Ovary (tissue), 7 donors: ENCODE measurements at regions not wholly inside any gene's neighbourhood (a gene's known extent, or its start where the extent isn't known, plus 50 kb on each side); places are given as distances from the start of the nearest gene placed in this dataset.

Source experiments
- DNase-seq, 5 donors: peaks; one replicate each; pipeline ENCODE4 v3.0.0-alpha.2; 2019 to 2020
- H3K27ac ChIP-seq, 2 donors: fragments of 200-600 bp; one replicate each; pipeline versions ENCODE4 v1.5.1 to v1.8.0; 2019 to 2022
- H3K27me3 ChIP-seq: fragments of 200-600 bp; one replicate; pipeline ENCODE4 v1.8.0; 2022
- H3K36me3 ChIP-seq: fragments of 200-600 bp; sonication (generic); one replicate; pipeline ENCODE4 v1.5.1; 2019
- H3K4me1 ChIP-seq: one replicate; pipeline ENCODE4 v1.8.1; 2013; ENCODE audit warnings: mild to moderate bottlenecking, moderate library complexity; ENCODE audit not compliant: insufficient read depth
- H3K4me3 ChIP-seq: fragments of 200-600 bp; sonication (generic); one replicate; pipeline ENCODE4 v1.5.1; 2017
- H3K9me3 ChIP-seq, 2 donors: fragments of 200-600 bp in 1 of 2; sonication (generic) in 1 of 2; one replicate each; pipeline versions ENCODE4 v1.5.1 to v1.8.1; 2013 to 2019; ENCODE audit warnings: mild to moderate bottlenecking in 1 of 2, moderate library complexity in 1 of 2
- CTCF ChIP-seq, 3 donors: fragments of 450-650 bp in 2 of 3; fragments of 200-600 bp in 1 of 3; IDR thresholded peaks; one replicate each; pipeline versions ENCODE4 v1.5.1 to v1.8.0; 2016 to 2022; ENCODE audit warnings: antibody characterized with exemption in 3 of 3, mild to moderate bottlenecking in 1 of 3
- EP300 ChIP-seq: sonication (generic); formaldehyde crosslinking; IDR thresholded peaks from one replicate; pipeline ENCODE4 v1.6.1; 2017; ENCODE audit warnings: antibody characterized with exemption
- POLR2A ChIP-seq: fragments of 450-650 bp; IDR thresholded peaks from one replicate; pipeline ENCODE4 v1.6.1; 2017; ENCODE audit warnings: antibody characterized with exemption, mild to moderate bottlenecking, moderate library complexity
- WGBS, 3 donors: extraction: QIAGEN DNeasy Blood & Tissue Kit in 1 of 3; methylation state at CpG; one replicate each; pipeline versions ENCODE4 v1.1.5 to v1.1.7; 2013 to 2017; 5-methylcytosine and 5-hydroxymethylcytosine counted together
- intact Hi-C, 4 donors: fragments of 100-400 bp; cut with DNase I; formaldehyde crosslinking; loops; one replicate each; pipeline versions ENCODE4 v1.11.0 to v1.15.1; 2022 to 2023
- donor health status: DM: no; HTN: no; CAD: no; lungs with moderate emphysema.
- donor health status: DM: no; HTN: no; CAD: no.
- donor health status: Bipolar disorder and iron deficiency.
- donor health status: DM: no; HTN: no; CAD: no.
- donor health status: DM: yes; HTN: yes; CAD: no.

- intact Hi-C loops: no loop called here
- TF ChIP-seq CTCF (IDR thresholded peaks at IDR 0.05) (no peak), POLR2A (no peak), EP300 (no peak)
- Histone ChIP-seq H3K36me3 (no peaks in the 10 kb centered on the region), H3K27ac (no peak overlapping the region), H3K9me3 (no peaks in the 10 kb centered on the region), H3K4me3 (no peak overlapping the region), H3K4me1 (no peaks in the 10 kb centered on the region), H3K27me3 (no peaks in the 10 kb centered on the region)
- no peak for DNase-seq
- WGBS, 3 donors: 9 to 17% (median 9%) methylated on average over 5 of the region's 5 CpGs
Observed at GRCh38 chr17:73984941-73985340, 218.5 kb upstream of the RPL38 start.

GRCh38 chr17:73985466-73986015 lies 217.9 kb upstream of the RPL38 start:
- WGBS, 3 donors: 67 to 78% (median 75%) methylated on average over 10 to 11 of the region's 11 CpGs
- intact Hi-C loops: no loop called here
- no peaks in the 10 kb centered on the region for H3K4me1 ChIP-seq
- no peak for DNase-seq
- TF ChIP-seq POLR2A (no peak), EP300 (no peak), CTCF (IDR thresholded peaks at IDR 0.05) (no peak)
- no peak overlapping the region for H3K27ac ChIP-seq
- H3K4me3 ChIP-seq: no peak overlapping the region
- no peaks in the 10 kb centered on the region for H3K27me3 ChIP-seq
- no peaks in the 10 kb centered on the region for H3K9me3 ChIP-seq
- no peaks in the 10 kb centered on the region for H3K36me3 ChIP-seq

GRCh38 chr17:73986641-73987177 lies 216.8 kb upstream of the RPL38 start:
- Histone ChIP-seq H3K9me3 (no peaks in the 10 kb centered on the region), H3K27ac (no peak overlapping the region), H3K4me3 (no peak overlapping the region), H3K36me3 (no peaks in the 10 kb centered on the region), H3K27me3 (no peaks in the 10 kb centered on the region), H3K4me1 (no peaks in the 10 kb centered on the region)
- intact Hi-C loops: no loop called here
- no peak for DNase-seq
- TF ChIP-seq POLR2A: no peak
- no peak for TF ChIP-seq EP300
- no peak for TF ChIP-seq CTCF (IDR thresholded peaks at IDR 0.05)
- 82 to 87% (median 86%) methylated on average over 9 of the region's 9 CpGs for WGBS, 3 donors

- Histone ChIP-seq H3K27ac (no peak overlapping the region), H3K4me3 (no peak overlapping the region), H3K9me3 (no peaks in the 10 kb centered on the region), H3K4me1 (no peaks in the 10 kb centered on the region), H3K36me3 (no peaks in the 10 kb centered on the region), H3K27me3 (no peaks in the 10 kb centered on the region)
- intact Hi-C loops: no loop called here
- TF ChIP-seq CTCF (IDR thresholded peaks at IDR 0.05): no peak
- no peak for TF ChIP-seq EP300
- no peak for TF ChIP-seq POLR2A
- 92 to 97% (median 94%) methylated on average over 9 of the region's 9 CpGs for WGBS, 3 donors
- DNase-seq: no peak
Observed at GRCh38 chr17:73987395-73987794, 216.1 kb upstream of the RPL38 start.
